RWPE1 (cell line): ENCODE measurements at regions not wholly inside any gene's neighbourhood (a gene's known extent, or its start where the extent isn't known, plus 50 kb on each side); places are given as distances from the start of the nearest gene placed in this dataset.

Source experiments
- CTCF ChIA-PET: fragments of 350-600 bp; sonication (Branson Sonifier 250); formaldehyde crosslinking; extraction: SDS; loops from one replicate; lab custom pipeline; 2021; lab: Yijun Ruan, JAX
- POLR2A ChIA-PET: fragments of 400-600 bp; formaldehyde crosslinking; extraction: SDS; loops from one replicate; lab custom pipeline; 2020; ENCODE audit warnings: antibody characterized with exemption; ENCODE audit not compliant: low non-redundant PET; lab: Yijun Ruan, JAX
- DNase-seq: peaks from one replicate; pipeline ENCODE4 v3.0.0; 2012; ENCODE audit warnings: low spot score
- H3K27ac ChIP-seq: fragments of 450-650 bp; 2 replicates; pipeline ENCODE4 v1.5.1; 2017
- TF ChIP-seq, protein P1 (sequence below): fragments of 450-650 bp; conservative IDR thresholded peaks from 2 replicates; pipeline ENCODE4 v1.5.1; 2017; ENCODE audit warnings: low read depth, mild to moderate bottlenecking

DNA sequence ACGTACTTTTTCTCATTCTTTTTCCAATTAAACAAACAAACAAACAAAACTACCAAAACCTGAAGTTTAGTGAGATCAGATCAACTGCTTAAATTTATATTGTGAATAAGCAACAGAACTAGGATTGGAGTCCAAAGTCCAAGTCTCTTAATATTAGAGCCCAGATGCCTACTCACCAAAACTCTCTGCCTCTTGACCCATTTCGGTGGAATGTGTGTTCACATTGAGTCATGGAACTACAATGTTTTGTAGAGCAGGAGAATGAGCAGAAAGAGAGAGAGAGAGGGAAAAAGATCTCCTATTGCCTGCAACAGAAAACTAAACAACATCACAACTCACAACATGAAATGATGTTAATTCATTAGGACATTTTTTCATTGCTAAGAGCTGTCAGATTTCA is 751.1 kb downstream of the TLR4 start:
- H3K27ac ChIP-seq, result no peak overlapping the region
- no peak for DNase-seq
- TF ChIP-seq, protein P1, sequence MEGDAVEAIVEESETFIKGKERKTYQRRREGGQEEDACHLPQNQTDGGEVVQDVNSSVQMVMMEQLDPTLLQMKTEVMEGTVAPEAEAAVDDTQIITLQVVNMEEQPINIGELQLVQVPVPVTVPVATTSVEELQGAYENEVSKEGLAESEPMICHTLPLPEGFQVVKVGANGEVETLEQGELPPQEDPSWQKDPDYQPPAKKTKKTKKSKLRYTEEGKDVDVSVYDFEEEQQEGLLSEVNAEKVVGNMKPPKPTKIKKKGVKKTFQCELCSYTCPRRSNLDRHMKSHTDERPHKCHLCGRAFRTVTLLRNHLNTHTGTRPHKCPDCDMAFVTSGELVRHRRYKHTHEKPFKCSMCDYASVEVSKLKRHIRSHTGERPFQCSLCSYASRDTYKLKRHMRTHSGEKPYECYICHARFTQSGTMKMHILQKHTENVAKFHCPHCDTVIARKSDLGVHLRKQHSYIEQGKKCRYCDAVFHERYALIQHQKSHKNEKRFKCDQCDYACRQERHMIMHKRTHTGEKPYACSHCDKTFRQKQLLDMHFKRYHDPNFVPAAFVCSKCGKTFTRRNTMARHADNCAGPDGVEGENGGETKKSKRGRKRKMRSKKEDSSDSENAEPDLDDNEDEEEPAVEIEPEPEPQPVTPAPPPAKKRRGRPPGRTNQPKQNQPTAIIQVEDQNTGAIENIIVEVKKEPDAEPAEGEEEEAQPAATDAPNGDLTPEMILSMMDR, result no peak
- ChIA-PET POLR2A (no interaction called here), CTCF (no interaction called here)

DNA sequence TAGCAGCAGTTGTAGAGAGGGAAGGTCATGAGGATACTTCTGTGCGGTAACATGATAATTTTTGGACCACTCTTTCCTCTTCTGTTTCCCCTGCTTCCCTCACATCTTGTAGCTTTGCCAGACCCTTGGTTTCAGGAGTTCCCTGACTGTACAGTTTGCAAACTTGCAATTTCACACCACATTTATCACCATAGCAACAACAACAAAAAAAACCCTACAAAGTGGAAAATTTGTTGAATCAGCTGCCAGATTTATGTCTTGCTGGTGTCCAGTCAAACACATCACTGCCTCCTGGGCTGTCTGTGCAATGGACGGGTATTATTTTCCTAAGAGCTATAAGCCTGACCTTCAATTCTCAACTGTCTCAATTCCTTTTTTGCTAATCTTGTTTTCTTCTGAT is 751.6 kb downstream of the TLR4 start:
- POLR2A ChIA-PET, result no interaction called here
- no peak overlapping the region for H3K27ac ChIP-seq
- DNase-seq, result no peak
- CTCF ChIA-PET, result no interaction called here
- TF ChIP-seq, protein P1, result no peak

DNA sequence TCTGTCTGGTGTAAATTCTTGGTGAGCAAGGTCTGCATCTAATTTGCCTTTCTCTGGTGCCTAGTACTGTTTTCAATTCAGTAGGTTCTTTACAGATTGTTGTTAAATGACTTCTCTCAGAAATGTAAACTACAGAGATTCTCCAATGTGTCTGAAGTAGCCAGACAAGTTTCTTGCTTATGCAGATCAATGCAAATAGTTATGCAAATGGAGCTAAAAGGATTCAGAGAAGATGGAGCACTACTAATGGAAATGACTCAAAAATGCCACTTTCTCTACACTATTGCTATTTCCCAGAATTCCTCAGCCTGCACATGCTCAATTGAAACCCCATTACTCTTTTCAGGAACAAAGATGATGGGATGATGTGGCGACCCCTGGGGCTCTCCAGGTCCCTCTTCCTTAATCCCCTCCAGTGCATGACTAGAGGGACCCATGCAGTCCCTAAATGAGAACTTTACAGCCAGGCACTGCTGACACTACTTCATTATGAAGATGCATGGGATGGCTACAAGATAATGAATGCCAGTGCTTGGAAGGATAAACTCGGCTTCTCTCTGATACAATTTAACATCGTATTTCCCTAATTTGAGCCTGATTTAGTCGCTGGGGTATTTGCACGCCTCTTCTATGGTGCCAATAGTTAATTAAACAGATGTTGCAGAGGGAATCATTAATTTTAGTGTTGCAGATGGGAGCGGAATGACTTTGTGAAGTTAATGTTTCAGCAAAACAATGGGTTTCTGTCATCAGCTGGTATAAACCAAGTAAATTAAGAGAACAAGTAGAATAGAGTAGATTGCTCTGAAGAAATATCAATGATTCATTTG is 753.2 kb downstream of the TLR4 start:
- CTCF ChIA-PET, result no interaction called here
- TF ChIP-seq, protein P1, result no peak
- POLR2A ChIA-PET, result no interaction called here
- DNase-seq, result no peak
- H3K27ac ChIP-seq, result no peak overlapping the region

DNA sequence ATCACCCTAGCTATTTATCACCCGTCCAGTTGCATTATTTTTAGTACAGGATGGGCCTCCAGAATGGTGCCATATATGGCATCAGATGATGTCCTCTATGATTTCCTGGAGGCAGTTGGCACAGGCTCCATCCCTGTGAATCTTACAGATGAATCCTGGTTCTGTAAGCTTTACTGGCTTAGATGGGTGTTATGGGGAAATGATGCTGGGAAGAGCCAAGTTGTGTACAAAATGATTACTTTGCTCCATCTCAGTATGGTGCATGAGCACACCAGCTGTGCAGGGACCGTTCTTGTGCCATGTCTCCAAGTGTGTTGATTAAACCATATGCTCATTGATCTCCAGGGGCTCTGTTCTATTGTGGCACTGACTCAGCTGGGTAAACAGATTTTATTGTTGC is 755.7 kb downstream of the TLR4 start:
- no peak for DNase-seq
- no peak overlapping the region for H3K27ac ChIP-seq
- ChIA-PET CTCF (interaction anchor here (0.7 kb wide), 1 partner anchor 523 kb away, joined by 4 read pairs; no protein-coding TSS in a partner anchor), POLR2A (no interaction called here)
- TF ChIP-seq, protein P1, result no peak

DNA sequence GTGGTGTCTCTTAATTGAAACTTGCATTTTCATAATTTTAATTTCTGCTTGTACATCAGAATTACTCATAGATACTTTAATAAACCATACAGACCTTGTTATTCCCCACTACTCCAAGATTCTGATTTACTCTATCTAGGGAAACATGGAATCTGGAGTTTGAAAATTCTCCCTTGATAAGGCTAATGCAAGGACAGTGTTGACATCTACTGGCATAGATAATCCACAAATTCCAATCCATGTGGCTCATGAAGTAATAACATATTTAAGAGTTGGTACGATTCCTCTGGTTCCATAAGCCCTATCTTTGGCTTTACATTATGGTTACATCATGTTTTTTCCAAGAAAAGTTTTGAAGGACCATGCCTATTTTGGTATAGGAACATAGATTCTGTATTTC is 759.2 kb downstream of the TLR4 start:
- ChIA-PET CTCF (no interaction called here), POLR2A (no interaction called here)
- DNase-seq, result no peak
- no peak overlapping the region for H3K27ac ChIP-seq
- TF ChIP-seq, protein P1, result no peak

DNA sequence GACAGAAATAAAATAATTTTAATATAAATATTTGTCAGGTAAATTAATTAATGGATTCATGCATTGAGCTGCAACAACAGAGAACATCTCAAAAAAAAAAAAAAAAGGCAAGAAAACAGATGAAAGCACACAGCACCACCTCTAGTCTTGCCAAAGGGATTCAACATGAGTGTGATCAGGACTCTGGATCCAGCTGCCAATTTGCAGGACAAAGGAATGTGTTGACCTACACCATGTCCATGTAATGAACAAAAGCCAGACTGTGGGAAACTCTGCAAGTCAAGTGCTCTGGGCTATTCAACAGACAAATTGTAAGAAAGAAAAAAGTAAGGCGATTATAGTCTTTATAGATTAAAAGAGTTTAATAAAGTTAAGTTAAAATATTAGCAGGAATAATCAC is 769.3 kb downstream of the TLR4 start:
- ChIA-PET POLR2A (no interaction called here), CTCF (no interaction called here)
- no peak overlapping the region for H3K27ac ChIP-seq
- TF ChIP-seq, protein P1, result no peak
- DNase-seq, result no peak
